ENCODE measurements at regions not wholly inside any gene's neighbourhood (a gene's known extent, or its start where the extent isn't known, plus 50 kb on each side); places are given as distances from the start of the nearest gene placed in this dataset.

DNA sequence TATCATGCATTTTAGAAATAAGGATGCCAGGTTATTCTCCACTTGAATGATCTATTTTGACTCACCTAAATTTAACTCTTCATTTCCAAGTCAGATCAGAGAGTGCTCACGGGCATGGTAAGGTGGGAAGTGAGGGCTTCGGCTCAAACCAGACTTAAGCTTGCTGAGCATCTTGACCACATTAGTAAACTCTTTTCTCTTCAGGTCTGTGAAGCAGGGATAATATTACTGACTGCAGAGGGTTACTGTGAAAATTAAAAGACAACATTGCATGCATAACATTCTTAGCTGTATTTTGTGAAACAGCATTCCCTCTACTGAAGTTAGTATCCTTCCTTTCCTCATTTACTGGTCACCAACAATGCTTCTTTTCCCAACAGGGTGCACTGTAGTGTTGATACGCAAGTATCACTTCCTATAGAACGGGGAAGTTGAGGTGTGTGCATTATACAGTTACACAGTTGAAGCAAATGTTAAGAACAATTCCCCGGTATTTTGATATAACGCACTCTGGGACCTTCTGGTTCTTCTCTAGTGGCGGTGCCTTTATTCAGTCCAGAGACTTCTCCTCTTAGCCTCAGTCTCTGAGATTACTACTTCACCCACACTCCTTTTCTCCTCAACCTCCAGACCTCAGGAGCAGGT is 74.1 kb upstream of the MNS1 start:
- no peaks in the 10 kb centered on the region for H3K27me3 ChIP-seq
- H3K9me3 ChIP-seq: no peaks in the 10 kb centered on the region
- DNase-seq: no peak
- in situ Hi-C loops (cut with MboI; ENCODE audit: low pct_ligation_motif_present in 1 of 4, low pct_unique_long_range_greater_than_20kb in 1 of 4, low sequenced_read_pairs in 3 of 4) (no loop called here), intact Hi-C loops (cut with DNase I; ENCODE audit: low total_unique reads) (no loop called here)
- H3K4me1 ChIP-seq: no peaks in the 10 kb centered on the region
- 94% methylated on average over 7 of the region's 7 CpGs for WGBS, 2 donors (ENCODE audit: low coverage in 1 of 2)
- H3K36me3 ChIP-seq: no peaks in the 10 kb centered on the region
- no peak for TF ChIP-seq POLR2A (IDR thresholded peaks at IDR 0.05)
- no peak for TF ChIP-seq POLR2AphosphoS5 (IDR thresholded peaks at IDR 0.05)
- no peak for TF ChIP-seq EP300 (IDR thresholded peaks at IDR 0.05; ENCODE audit: low read depth)
- TF ChIP-seq, protein P1, sequence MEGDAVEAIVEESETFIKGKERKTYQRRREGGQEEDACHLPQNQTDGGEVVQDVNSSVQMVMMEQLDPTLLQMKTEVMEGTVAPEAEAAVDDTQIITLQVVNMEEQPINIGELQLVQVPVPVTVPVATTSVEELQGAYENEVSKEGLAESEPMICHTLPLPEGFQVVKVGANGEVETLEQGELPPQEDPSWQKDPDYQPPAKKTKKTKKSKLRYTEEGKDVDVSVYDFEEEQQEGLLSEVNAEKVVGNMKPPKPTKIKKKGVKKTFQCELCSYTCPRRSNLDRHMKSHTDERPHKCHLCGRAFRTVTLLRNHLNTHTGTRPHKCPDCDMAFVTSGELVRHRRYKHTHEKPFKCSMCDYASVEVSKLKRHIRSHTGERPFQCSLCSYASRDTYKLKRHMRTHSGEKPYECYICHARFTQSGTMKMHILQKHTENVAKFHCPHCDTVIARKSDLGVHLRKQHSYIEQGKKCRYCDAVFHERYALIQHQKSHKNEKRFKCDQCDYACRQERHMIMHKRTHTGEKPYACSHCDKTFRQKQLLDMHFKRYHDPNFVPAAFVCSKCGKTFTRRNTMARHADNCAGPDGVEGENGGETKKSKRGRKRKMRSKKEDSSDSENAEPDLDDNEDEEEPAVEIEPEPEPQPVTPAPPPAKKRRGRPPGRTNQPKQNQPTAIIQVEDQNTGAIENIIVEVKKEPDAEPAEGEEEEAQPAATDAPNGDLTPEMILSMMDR (IDR thresholded peaks at IDR 0.05): no peak
- H3K4me3 ChIP-seq: no peak overlapping the region
- H3K27ac ChIP-seq: no peak overlapping the region

DNA sequence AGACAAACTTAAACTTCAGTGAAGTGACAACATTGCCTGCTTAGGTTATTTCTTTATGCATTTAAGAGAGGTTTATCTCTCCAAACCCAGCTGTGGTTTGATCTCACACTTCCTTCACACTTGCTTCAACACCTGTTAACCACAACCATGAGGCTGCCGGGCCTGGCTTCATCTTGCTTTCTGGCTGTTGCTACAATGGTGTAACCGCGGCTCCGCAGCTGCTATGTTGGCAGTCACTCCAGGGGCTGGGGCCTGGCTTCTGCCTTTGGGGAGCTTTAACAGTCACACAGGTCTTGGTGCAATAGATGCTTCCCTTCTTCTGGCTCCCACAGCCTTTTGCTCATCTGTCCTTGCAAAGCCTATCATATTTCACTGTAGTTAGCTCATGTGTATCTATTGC is 72.9 kb upstream of the MNS1 start:
- 67 to 80% methylated on average over 4 of the region's 4 CpGs for WGBS, 2 donors (ENCODE audit: low coverage in 1 of 2)
- Histone ChIP-seq H3K4me1 (no peaks in the 10 kb centered on the region), H3K36me3 (no peaks in the 10 kb centered on the region), H3K4me3 (no peak overlapping the region), H3K9me3 (no peaks in the 10 kb centered on the region), H3K27me3 (no peaks in the 10 kb centered on the region), H3K27ac (no peak overlapping the region)
- TF ChIP-seq, protein P1 (IDR thresholded peaks at IDR 0.05): no peak
- TF ChIP-seq EP300 (IDR thresholded peaks at IDR 0.05; ENCODE audit: low read depth) (no peak), POLR2AphosphoS5 (IDR thresholded peaks at IDR 0.05) (no peak), POLR2A (IDR thresholded peaks at IDR 0.05) (no peak)
- in situ Hi-C loops (cut with MboI; ENCODE audit: low pct_ligation_motif_present in 1 of 4, low pct_unique_long_range_greater_than_20kb in 1 of 4, low sequenced_read_pairs in 3 of 4) (no loop called here), intact Hi-C loops (cut with DNase I; ENCODE audit: low total_unique reads) (no loop called here)
- peak; percentile 22 for DNase-seq

DNA sequence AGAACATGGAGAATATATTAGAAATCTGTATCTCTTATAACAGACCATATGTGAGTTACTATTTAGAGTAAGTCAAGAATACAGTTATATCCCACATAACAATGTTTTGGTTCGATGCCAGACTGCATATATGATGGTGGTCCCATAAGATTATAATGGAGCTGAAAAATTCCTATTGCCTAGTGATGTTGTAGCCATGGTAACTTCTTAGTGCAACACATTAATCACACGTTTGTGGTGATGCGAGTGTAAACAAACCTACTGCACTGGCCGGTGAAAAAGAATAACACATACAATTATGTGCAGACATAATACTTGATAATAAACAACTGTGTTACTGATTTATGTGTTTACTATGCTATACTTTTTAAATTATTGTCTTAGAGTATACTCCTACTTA is 69.8 kb upstream of the MNS1 start:
- DNase-seq: no peak
- in situ Hi-C loops (cut with MboI; ENCODE audit: low pct_ligation_motif_present in 1 of 4, low pct_unique_long_range_greater_than_20kb in 1 of 4, low sequenced_read_pairs in 3 of 4): no loop called here

DNA sequence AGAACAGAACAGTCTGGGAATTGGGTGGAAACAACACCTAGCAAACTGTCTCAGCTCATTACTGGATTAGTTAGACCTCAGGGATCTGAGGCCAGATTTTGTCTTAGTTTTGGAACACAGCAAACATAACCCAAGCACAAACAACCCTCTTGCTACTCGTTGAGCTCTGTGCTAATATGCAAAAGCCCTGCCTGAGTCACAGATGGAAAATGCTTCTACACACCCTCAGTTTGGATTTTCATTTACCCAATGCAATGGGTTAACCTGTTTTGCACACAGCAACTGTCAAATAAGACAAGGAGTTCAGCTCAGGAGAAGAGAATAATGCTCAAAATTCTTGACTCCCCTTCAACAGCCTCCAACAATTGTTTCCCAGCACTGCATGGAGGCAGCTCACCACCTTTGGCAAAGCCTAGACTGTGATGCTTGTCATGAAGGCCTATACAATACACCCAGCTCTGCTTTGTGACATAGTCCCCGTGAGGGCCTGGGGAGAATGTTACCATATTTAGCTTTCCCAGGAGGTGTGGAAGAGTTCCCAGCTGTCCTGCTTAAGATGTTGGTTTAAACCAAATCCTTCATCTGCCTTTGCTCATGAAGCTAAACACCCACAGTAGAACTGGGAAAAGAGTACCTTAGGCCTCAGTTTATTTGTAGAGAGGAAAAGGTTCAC is 68.9 kb upstream of the MNS1 start:
- intact Hi-C loops (cut with DNase I; ENCODE audit: low total_unique reads) (no loop called here), in situ Hi-C loops (cut with MboI; ENCODE audit: low pct_ligation_motif_present in 1 of 4, low pct_unique_long_range_greater_than_20kb in 1 of 4, low sequenced_read_pairs in 3 of 4) (no loop called here)
- no peaks in the 10 kb centered on the region for H3K9me3 ChIP-seq
- whole genome bisulfite sequencing, 2 donors (ENCODE audit: low coverage in 1 of 2): 50 to 55% methylated on average over 1 to 2 of the region's 2 CpGs
- no peaks in the 10 kb centered on the region for H3K4me1 ChIP-seq
- H3K27ac ChIP-seq: no peak overlapping the region
- TF ChIP-seq POLR2AphosphoS5 (IDR thresholded peaks at IDR 0.05) (no peak), EP300 (IDR thresholded peaks at IDR 0.05; ENCODE audit: low read depth) (no peak), POLR2A (IDR thresholded peaks at IDR 0.05) (no peak)
- TF ChIP-seq, protein P1 (IDR thresholded peaks at IDR 0.05): no peak
- no peaks in the 10 kb centered on the region for H3K36me3 ChIP-seq
- H3K4me3 ChIP-seq: no peak overlapping the region
- no peak for DNase-seq
- H3K27me3 ChIP-seq: no peaks in the 10 kb centered on the region

More for the DNA sequence above, 69.8 kb upstream of the MNS1 start:
- no peak for TF ChIP-seq POLR2AphosphoS5 (IDR thresholded peaks at IDR 0.05)
- no peak for TF ChIP-seq EP300 (IDR thresholded peaks at IDR 0.05; ENCODE audit: low read depth)
- TF ChIP-seq, protein P1 (IDR thresholded peaks at IDR 0.05): no peak
- no peak for TF ChIP-seq POLR2A (IDR thresholded peaks at IDR 0.05)
- H3K27ac ChIP-seq: no peak overlapping the region
- no peaks in the 10 kb centered on the region for H3K27me3 ChIP-seq
- intact Hi-C loops (cut with DNase I; ENCODE audit: low total_unique reads): no loop called here
- WGBS, 2 donors (ENCODE audit: low coverage in 1 of 2): 55 to 82% methylated on average over 3 to 4 of the region's 4 CpGs
- H3K36me3 ChIP-seq: no peaks in the 10 kb centered on the region
- H3K4me3 ChIP-seq: no peak overlapping the region
- no peaks in the 10 kb centered on the region for H3K4me1 ChIP-seq
- H3K9me3 ChIP-seq: no peaks in the 10 kb centered on the region

Measured in transverse colon (tissue), 4 donors.